PC-9 (cell line): ENCODE measurements at regions not wholly inside any gene's neighbourhood (a gene's known extent, or its start where the extent isn't known, plus 50 kb on each side); places are given as distances from the start of the nearest gene placed in this dataset.

Experiments
- BruUV-seq: library from RNA; stranded (reverse); fragments of 400-500 nt; replicated peaks from 2 replicates; lab custom pipeline; 2021; lab: Mats Ljungman, UMichigan
- CTCF ChIA-PET: fragments of 300-600 bp; sonication (Branson Sonifier 250); formaldehyde crosslinking; loops from one replicate; lab custom pipeline; 2022; ENCODE audit warnings: antibody characterized with exemption; lab: Charles Lee
- POLR2A ChIA-PET: fragments of 300-600 bp; sonication (Branson Sonifier 250); formaldehyde crosslinking; loops from one replicate; lab custom pipeline; 2022; ENCODE audit warnings: antibody characterized with exemption; ENCODE audit not compliant: unreplicated experiment; lab: Charles Lee
- DNase-seq, 2 experiments: peaks; one replicate each; pipeline versions ENCODE4 v3.0.0 to v3.0.0-alpha.2; 2015 to 2022; ENCODE audit warnings: mixed read lengths in 1 of 2
- H2AFZ ChIP-seq: fragments of 200-600 bp; sonication (generic); 2 replicates; pipeline ENCODE4 v1.8.1; 2017; ENCODE audit warnings: antibody characterized with exemption
- H3F3A ChIP-seq: fragments of 200-600 bp; sonication (generic); 2 replicates; pipeline ENCODE4 v1.8.1; 2017; ENCODE audit warnings: antibody characterized with exemption, mild to moderate bottlenecking, low read depth; ENCODE audit not compliant: insufficient read depth
- H3K27ac ChIP-seq: fragments of 200-600 bp; sonication (generic); 2 replicates; pipeline ENCODE4 v1.6.1; 2016; ENCODE audit warnings: mixed run types
- H3K27me3 ChIP-seq: fragments of 200-600 bp; sonication (generic); 2 replicates; pipeline ENCODE4 v1.6.1; 2016; ENCODE audit warnings: low read depth, mixed run types; ENCODE audit not compliant: insufficient read depth
- H3K36me3 ChIP-seq: fragments of 200-600 bp; sonication (generic); 2 replicates; pipeline ENCODE4 v1.6.1; 2016; ENCODE audit warnings: low read depth, mixed run types
- H3K4me1 ChIP-seq: fragments of 200-600 bp; sonication (generic); replicated peaks from 2 replicates; pipeline ENCODE4 v1.6.1; 2016; ENCODE audit warnings: mixed run types; ENCODE audit not compliant: insufficient read depth
- H3K4me2 ChIP-seq: fragments of 200-600 bp; sonication (generic); 2 replicates; pipeline ENCODE4 v1.6.1; 2017; ENCODE audit warnings: mixed run types
- H3K4me3 ChIP-seq: fragments of 200-600 bp; sonication (generic); 2 replicates; pipeline ENCODE4 v1.6.1; 2016; ENCODE audit warnings: mixed run types
- H3K79me2 ChIP-seq: fragments of 200-600 bp; sonication (generic); 2 replicates; pipeline ENCODE4 v1.6.1; 2017; ENCODE audit warnings: low read depth, mixed run types
- H3K9me2 ChIP-seq: fragments of 200-600 bp; sonication (generic); 2 replicates; pipeline ENCODE4 v1.8.1; 2017; ENCODE audit warnings: mild to moderate bottlenecking; ENCODE audit not compliant: insufficient read depth
- H3K9me3 ChIP-seq: fragments of 200-600 bp; sonication (generic); 2 replicates; pipeline ENCODE4 v1.8.1; 2016; ENCODE audit warnings: low read depth; ENCODE audit not compliant: insufficient read depth
- H4K20me1 ChIP-seq: fragments of 200-600 bp; sonication (generic); 2 replicates; pipeline ENCODE4 v1.8.1; 2017; ENCODE audit not compliant: insufficient read depth
- CTCF ChIP-seq: fragments of 200-600 bp; sonication (generic); conservative IDR thresholded peaks from 2 replicates; pipeline ENCODE4 v1.6.1; 2017; ENCODE audit warnings: mixed run types, antibody characterized with exemption, mild to moderate bottlenecking, moderate library complexity
- EZH2 ChIP-seq: fragments of 200-600 bp; sonication (generic); IDR thresholded peaks from 2 replicates; pipeline ENCODE4 v1.8.0; 2017; ENCODE audit warnings: antibody characterized with exemption, low read depth
- intact Hi-C: fragments of 100-400 bp; cut with micrococcal nuclease; formaldehyde crosslinking; loops from one replicate; pipeline ENCODE4 v1.10.0; 2022; ENCODE audit not compliant: unreplicated experiment

GRCh38 chr6:113732384-113732966 is 124.7 kb upstream of the MARCKS start:
- CTCF ChIA-PET = no interaction called here
- BruUV-seq = no TSS peak

GRCh38 chr6:113733381-113733780 is 123.8 kb upstream of the MARCKS start:
- DNase-seq = no peak
- TF ChIP-seq CTCF (no peak), EZH2 (no peak)
- Histone ChIP-seq H2AFZ (no peak overlapping the region), H3F3A (no peaks in the 10 kb centered on the region), H3K36me3 (no peaks in the 10 kb centered on the region), H3K4me1 (peaks cover 11% of the 10 kb centered on the region), H3K9me2 (no peaks in the 10 kb centered on the region), H3K27me3 (no peaks in the 10 kb centered on the region), H4K20me1 (no peaks in the 10 kb centered on the region), H3K9me3 (no peaks in the 10 kb centered on the region), H3K79me2 (no peaks in the 10 kb centered on the region), H3K4me3 (no peak overlapping the region), H3K27ac (no peak overlapping the region), H3K4me2 (no peak overlapping the region)
- ChIA-PET POLR2A (no interaction called here), CTCF (no interaction called here)
- BruUV-seq = no TSS peak
- intact Hi-C loops = no loop called here

More at GRCh38 chr6:113732384-113732966, 124.7 kb upstream of the MARCKS start:
- Histone ChIP-seq H3K79me2 (no peaks in the 10 kb centered on the region), H3K27ac (no peak overlapping the region), H3F3A (no peaks in the 10 kb centered on the region), H3K4me2 (no peak overlapping the region), H3K27me3 (no peaks in the 10 kb centered on the region), H2AFZ (no peak overlapping the region), H3K4me3 (no peak overlapping the region), H3K4me1 (peaks cover 11% of the 10 kb centered on the region), H3K9me2 (no peaks in the 10 kb centered on the region), H3K36me3 (no peaks in the 10 kb centered on the region), H4K20me1 (no peaks in the 10 kb centered on the region), H3K9me3 (no peaks in the 10 kb centered on the region)
- intact Hi-C loops = no loop called here
- no peak for DNase-seq
- TF ChIP-seq EZH2 (no peak), CTCF (no peak)
- POLR2A ChIA-PET = no interaction called here

GRCh38 chr6:113734982-113735381 is 122.2 kb upstream of the MARCKS start:
- peak overlapping the region; percentile 69 for H3K27ac ChIP-seq
- POLR2A ChIA-PET = no interaction called here
- TF ChIP-seq CTCF (no peak), EZH2 (no peak)
- H3K36me3 ChIP-seq = no peaks in the 10 kb centered on the region
- H3F3A ChIP-seq = no peaks in the 10 kb centered on the region
- CTCF ChIA-PET = interaction anchor here (0.6 kb wide), 1 partner anchor 169 kb away, joined by 3 read pairs; no protein-coding TSS in a partner anchor
- H3K79me2 ChIP-seq = no peaks in the 10 kb centered on the region
- no peak overlapping the region for H3K4me3 ChIP-seq
- intact Hi-C loops = no loop called here
- peak in 1 of 2 experiments; percentile 49 for DNase-seq
- no peaks in the 10 kb centered on the region for H3K9me3 ChIP-seq
- H3K27me3 ChIP-seq = no peaks in the 10 kb centered on the region
- no peaks in the 10 kb centered on the region for H3K9me2 ChIP-seq
- peak overlapping the region; percentile 76 for H2AFZ ChIP-seq
- peaks cover 11% of the 10 kb centered on the region for H3K4me1 ChIP-seq
- H3K4me2 ChIP-seq = peak overlapping the region; percentile 10; the same call in 1 of the 2 replicates
- BruUV-seq = no TSS peak
- no peaks in the 10 kb centered on the region for H4K20me1 ChIP-seq
